ENCODE measurements at regions not wholly inside any gene's neighbourhood (a gene's known extent, or its start where the extent isn't known, plus 50 kb on each side); places are given as distances from the start of the nearest gene placed in this dataset.
"Not testable (repeated sequence)": the region's sequence is repeated elsewhere in the genome, so short reads cannot be mapped to it uniquely, and the experiment has no call there.

DNA sequence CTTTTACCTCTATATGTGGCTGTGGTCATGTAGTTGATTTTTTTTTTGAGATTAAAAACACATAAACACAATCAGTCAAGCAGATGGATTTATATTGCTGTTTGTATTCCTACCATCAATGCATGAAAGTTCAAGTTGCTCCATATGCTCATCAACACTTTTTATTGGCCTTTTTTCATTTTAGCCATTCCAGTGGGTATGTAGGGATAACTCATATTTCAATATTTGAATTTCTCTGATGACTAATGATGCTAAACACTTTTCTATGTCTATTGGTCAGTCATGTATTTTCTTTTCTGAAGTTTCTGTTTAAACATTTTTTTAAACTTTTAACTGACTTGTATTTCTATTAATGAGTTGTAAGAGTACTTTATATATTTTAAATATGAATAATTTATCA is 445.4 kb upstream of the RGMB start:
- Histone ChIP-seq H3K27ac (ENCODE audit: low read depth in 1 of 3, low read length in 2 of 3) (no peak overlapping the region), H3K27me3 (ENCODE audit: control insufficient read depth in 3 of 3, insufficient read depth in 3 of 3, low read length in 3 of 3) (no peaks in the 10 kb centered on the region), H3K36me3 (ENCODE audit: control insufficient read depth in 3 of 3, insufficient read depth in 2 of 3, low read depth in 1 of 3, low read length in 3 of 3) (no peaks in the 10 kb centered on the region), H3K9me3 (ENCODE audit: control insufficient read depth in 2 of 2, insufficient read depth in 1 of 2, low read depth in 1 of 2, low read length in 1 of 2) (no peaks in the 10 kb centered on the region), H3K4me1 (ENCODE audit: control insufficient read depth in 3 of 3, insufficient read depth in 2 of 3, low read depth in 1 of 3, low read length in 2 of 3) (no peaks in the 10 kb centered on the region), H3K4me3 (ENCODE audit: low read depth in 1 of 3, low read length in 3 of 3) (no peak overlapping the region)
- no peak for DNase-seq
- FAIRE-seq, result no peak

GRCh38 chr5:98330871-98331270 is 442.6 kb upstream of the RGMB start:
- 54 to 87% (median 72%) methylated on average over 1 of the region's 1 CpG for WGBS, 3 donors
- Histone ChIP-seq H3K9me3 (ENCODE audit: control insufficient read depth in 2 of 2, insufficient read depth in 1 of 2, low read depth in 1 of 2, low read length in 1 of 2) (no peaks in the 10 kb centered on the region), H3K36me3 (ENCODE audit: control insufficient read depth in 3 of 3, insufficient read depth in 2 of 3, low read depth in 1 of 3, low read length in 3 of 3) (no peaks in the 10 kb centered on the region), H3K27ac (ENCODE audit: low read depth in 1 of 3, low read length in 2 of 3) (no peak overlapping the region), H3K27me3 (ENCODE audit: control insufficient read depth in 3 of 3, insufficient read depth in 3 of 3, low read length in 3 of 3) (no peaks in the 10 kb centered on the region), H3K4me3 (ENCODE audit: low read depth in 1 of 3, low read length in 3 of 3) (no peak overlapping the region), H3K4me1 (ENCODE audit: control insufficient read depth in 3 of 3, insufficient read depth in 2 of 3, low read depth in 1 of 3, low read length in 2 of 3) (no peaks in the 10 kb centered on the region)
- FAIRE-seq (no peak), DNase-seq (no peak)

- H3K27ac ChIP-seq (ENCODE audit: low read depth in 1 of 3, low read length in 2 of 3), result no peak overlapping the region
- no peak overlapping the region for H3K4me3 ChIP-seq (ENCODE audit: low read depth in 1 of 3, low read length in 3 of 3)
- no peak for FAIRE-seq
- DNase-seq, result no peak
- H3K4me1 ChIP-seq (ENCODE audit: control insufficient read depth in 3 of 3, insufficient read depth in 2 of 3, low read depth in 1 of 3, low read length in 2 of 3), result no peaks in the 10 kb centered on the region
- peaks cover 0 to 4% of the 10 kb centered on the region in 2 donors for H3K9me3 ChIP-seq (ENCODE audit: control insufficient read depth in 2 of 2, insufficient read depth in 1 of 2, low read depth in 1 of 2, low read length in 1 of 2)
- H3K27me3 ChIP-seq (ENCODE audit: control insufficient read depth in 3 of 3, insufficient read depth in 3 of 3, low read length in 3 of 3), result no peaks in the 10 kb centered on the region
- no peaks in the 10 kb centered on the region for H3K36me3 ChIP-seq (ENCODE audit: control insufficient read depth in 3 of 3, insufficient read depth in 2 of 3, low read depth in 1 of 3, low read length in 3 of 3)
Measured at GRCh38 chr5:98333921-98334320, 439.5 kb upstream of the RGMB start.

DNA sequence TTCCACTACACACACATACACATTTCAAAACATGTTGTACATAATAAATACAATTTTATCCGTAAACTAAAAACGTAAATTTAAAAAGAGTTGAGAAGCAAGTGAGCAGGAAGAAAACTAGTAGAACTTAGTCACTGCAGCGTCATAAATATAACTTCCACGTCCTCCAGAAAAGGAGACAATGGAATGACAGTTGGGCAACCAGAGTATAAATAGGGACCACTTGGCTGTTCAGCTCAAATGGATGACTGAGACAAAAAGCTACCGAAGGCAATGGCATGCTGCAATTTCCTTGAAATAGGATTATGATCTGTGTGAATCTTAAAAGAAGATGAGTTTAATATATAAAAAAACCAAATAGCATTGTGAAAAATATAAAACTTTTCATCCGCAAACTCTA is 438.5 kb upstream of the RGMB start:
- 84 to 93% (median 85%) methylated on average over 6 of the region's 6 CpGs for WGBS, 3 donors
- Histone ChIP-seq H3K4me3 (ENCODE audit: low read depth in 1 of 3, low read length in 3 of 3) (no peak overlapping the region), H3K27ac (ENCODE audit: low read depth in 1 of 3, low read length in 2 of 3) (no peak overlapping the region), H3K4me1 (ENCODE audit: control insufficient read depth in 3 of 3, insufficient read depth in 2 of 3, low read depth in 1 of 3, low read length in 2 of 3) (no peaks in the 10 kb centered on the region), H3K36me3 (ENCODE audit: control insufficient read depth in 3 of 3, insufficient read depth in 2 of 3, low read depth in 1 of 3, low read length in 3 of 3) (no peaks in the 10 kb centered on the region), H3K27me3 (ENCODE audit: control insufficient read depth in 3 of 3, insufficient read depth in 3 of 3, low read length in 3 of 3) (no peaks in the 10 kb centered on the region), H3K9me3 (ENCODE audit: control insufficient read depth in 2 of 2, insufficient read depth in 1 of 2, low read depth in 1 of 2, low read length in 1 of 2) (peaks cover 0 to 9% of the 10 kb centered on the region in 2 donors)
- no peak for FAIRE-seq
- DNase-seq, result no peak

- H3K9me3 ChIP-seq (ENCODE audit: control insufficient read depth in 2 of 2, insufficient read depth in 1 of 2, low read depth in 1 of 2, low read length in 1 of 2), result peaks cover 0 to 9% of the 10 kb centered on the region in 2 donors
- DNase-seq (no peak), FAIRE-seq (no peak)
- WGBS, 3 donors, result 92 to 96% (median 93%) methylated on average over 21 of the region's 21 CpGs
- H3K27me3 ChIP-seq (ENCODE audit: control insufficient read depth in 3 of 3, insufficient read depth in 3 of 3, low read length in 3 of 3), result no peaks in the 10 kb centered on the region
- no peaks in the 10 kb centered on the region for H3K36me3 ChIP-seq (ENCODE audit: control insufficient read depth in 3 of 3, insufficient read depth in 2 of 3, low read depth in 1 of 3, low read length in 3 of 3)
- H3K27ac ChIP-seq (ENCODE audit: low read depth in 1 of 3, low read length in 2 of 3), result no peak overlapping the region
- no peak overlapping the region for H3K4me3 ChIP-seq (ENCODE audit: low read depth in 1 of 3, low read length in 3 of 3)
- peaks cover 0 to 3% (median 0%) of the 10 kb centered on the region in 3 donors for H3K4me1 ChIP-seq (ENCODE audit: control insufficient read depth in 3 of 3, insufficient read depth in 2 of 3, low read depth in 1 of 3, low read length in 2 of 3)
Measured at GRCh38 chr5:98339141-98339848, 434.2 kb upstream of the RGMB start.

GRCh38 chr5:98341038-98342032 is 432.1 kb upstream of the RGMB start:
- WGBS, 3 donors, result 47 to 59% (median 56%) methylated on average over 4 of the region's 4 CpGs
- no peaks in the 10 kb centered on the region for H3K27me3 ChIP-seq (ENCODE audit: control insufficient read depth in 3 of 3, insufficient read depth in 3 of 3, low read length in 3 of 3)
- H3K9me3 ChIP-seq (ENCODE audit: control insufficient read depth in 2 of 2, insufficient read depth in 1 of 2, low read depth in 1 of 2, low read length in 1 of 2), result peaks cover 0 to 9% of the 10 kb centered on the region in 2 donors
- FAIRE-seq (no peak), DNase-seq (peak; percentile 11 to 20)
- peaks cover 0 to 3% (median 0%) of the 10 kb centered on the region in 3 donors for H3K4me1 ChIP-seq (ENCODE audit: control insufficient read depth in 3 of 3, insufficient read depth in 2 of 3, low read depth in 1 of 3, low read length in 2 of 3)
- no peaks in the 10 kb centered on the region for H3K36me3 ChIP-seq (ENCODE audit: control insufficient read depth in 3 of 3, insufficient read depth in 2 of 3, low read depth in 1 of 3, low read length in 3 of 3)
- no peak overlapping the region for H3K4me3 ChIP-seq (ENCODE audit: low read depth in 1 of 3, low read length in 3 of 3)
- no peak overlapping the region for H3K27ac ChIP-seq (ENCODE audit: low read depth in 1 of 3, low read length in 2 of 3)

DNA sequence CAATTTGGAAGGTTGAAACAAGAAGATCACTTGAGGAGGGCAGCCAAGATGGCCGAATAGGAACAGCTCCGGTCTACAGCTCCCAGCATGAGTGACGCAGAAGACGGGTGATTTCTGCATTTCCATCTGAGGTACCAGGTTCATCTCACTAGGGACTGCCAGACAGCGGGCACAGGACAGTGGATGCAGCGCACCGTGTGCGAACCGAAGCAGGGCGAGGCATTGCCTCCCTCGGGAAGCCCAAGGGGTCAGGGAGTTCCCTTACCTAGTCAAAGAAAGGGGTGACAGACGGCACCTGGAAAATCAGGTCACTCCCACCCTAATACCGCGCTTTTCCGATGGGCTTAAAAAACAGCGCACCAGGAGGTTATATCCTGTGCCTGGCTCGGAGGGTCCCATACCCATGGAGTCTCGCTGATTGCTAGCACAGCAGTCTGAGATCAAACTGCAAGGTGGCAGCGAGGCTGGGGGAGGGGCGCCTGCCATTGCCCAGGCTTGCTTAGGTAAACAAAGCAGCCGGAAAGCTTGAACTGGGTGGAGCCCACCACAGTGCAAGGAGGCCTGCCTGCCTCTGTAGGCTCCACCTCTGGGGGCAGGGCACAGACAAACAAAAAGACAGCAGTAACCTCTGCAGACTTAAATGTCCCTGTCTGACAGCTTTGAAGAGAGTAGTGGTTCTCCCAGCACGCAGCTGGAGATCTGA is 430.4 kb upstream of the RGMB start:
- H3K27me3 ChIP-seq (ENCODE audit: control insufficient read depth in 3 of 3, insufficient read depth in 3 of 3, low read length in 3 of 3); H3K27ac ChIP-seq (ENCODE audit: low read depth in 1 of 3, low read length in 2 of 3); H3K36me3 ChIP-seq (ENCODE audit: control insufficient read depth in 3 of 3, insufficient read depth in 2 of 3, low read depth in 1 of 3, low read length in 3 of 3); H3K4me3 ChIP-seq (ENCODE audit: low read depth in 1 of 3, low read length in 3 of 3); H3K9me3 ChIP-seq (ENCODE audit: control insufficient read depth in 2 of 2, insufficient read depth in 1 of 2, low read depth in 1 of 2, low read length in 1 of 2); H3K4me1 ChIP-seq (ENCODE audit: control insufficient read depth in 3 of 3, insufficient read depth in 2 of 3, low read depth in 1 of 3, low read length in 2 of 3); FAIRE-seq; DNase-seq: not testable (repeated sequence)
- 93 to 97% (median 94%) methylated on average over 20 to 22 of the region's 22 CpGs for WGBS, 3 donors

DNA sequence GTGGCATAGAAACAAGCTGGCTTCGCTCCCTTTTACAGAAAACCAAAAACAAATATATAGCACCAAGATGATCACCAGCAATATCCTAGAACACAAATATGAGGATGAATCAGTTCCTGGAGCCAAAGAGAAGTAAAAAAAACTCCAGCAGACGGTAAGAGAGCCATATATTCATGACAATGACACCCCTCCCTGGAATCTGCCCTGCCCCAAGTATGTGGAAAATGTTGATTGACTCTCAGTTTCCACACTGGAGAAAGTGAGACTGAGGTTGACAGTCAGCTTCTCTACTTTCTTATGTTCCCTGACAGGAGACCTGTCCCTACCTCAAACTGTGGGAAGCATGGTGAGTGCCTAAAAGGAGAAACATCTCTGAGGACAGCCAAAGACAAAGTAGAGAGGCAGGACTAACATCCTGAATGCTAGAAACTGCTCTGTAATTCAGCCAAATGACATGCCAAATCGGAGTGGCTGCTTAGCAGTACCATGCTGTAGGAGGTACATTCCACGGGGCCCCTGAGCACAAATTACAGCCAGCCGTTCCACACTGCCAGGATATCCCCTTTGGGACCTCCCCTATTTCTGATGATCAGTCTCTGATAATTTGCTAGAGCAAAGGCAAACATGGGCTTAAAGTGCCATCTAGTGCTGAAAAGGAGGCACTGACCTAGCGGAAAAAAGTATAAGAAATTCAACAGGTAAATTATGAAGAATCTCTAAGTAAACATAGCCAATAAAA is 424.0 kb upstream of the RGMB start:
- FAIRE-seq (no peak), DNase-seq (no peak)
- Histone ChIP-seq H3K4me3 (ENCODE audit: low read depth in 1 of 3, low read length in 3 of 3) (no peak overlapping the region), H3K9me3 (ENCODE audit: control insufficient read depth in 2 of 2, insufficient read depth in 1 of 2, low read depth in 1 of 2, low read length in 1 of 2) (peaks cover 0 to 9% of the 10 kb centered on the region in 2 donors), H3K27ac (ENCODE audit: low read depth in 1 of 3, low read length in 2 of 3) (no peak overlapping the region), H3K36me3 (ENCODE audit: control insufficient read depth in 3 of 3, insufficient read depth in 2 of 3, low read depth in 1 of 3, low read length in 3 of 3) (no peaks in the 10 kb centered on the region), H3K4me1 (ENCODE audit: control insufficient read depth in 3 of 3, insufficient read depth in 2 of 3, low read depth in 1 of 3, low read length in 2 of 3) (no peaks in the 10 kb centered on the region), H3K27me3 (ENCODE audit: control insufficient read depth in 3 of 3, insufficient read depth in 3 of 3, low read length in 3 of 3) (no peaks in the 10 kb centered on the region)
- 83 to 93% (median 89%) methylated on average over 6 of the region's 6 CpGs for WGBS, 3 donors
